SK-N-SH treated with all-trans-retinoic acid at 6 μM for 48 hours (cell line): ENCODE measurements at regions not wholly inside any gene's neighbourhood (a gene's known extent, or its start where the extent isn't known, plus 50 kb on each side); places are given as distances from the start of the nearest gene placed in this dataset.

Experiments
- ATAC-seq: fragments of 200-7000 bp; cut with Tn5 transposase; 3 replicates; pipeline ENCODE4 v1.9.1; 2020; ENCODE audit warnings: mild to moderate bottlenecking, moderate library complexity
- ARNTL ChIP-seq: fragments of 450-650 bp; formaldehyde crosslinking; IDR thresholded peaks from 2 replicates; pipeline ENCODE4 v1.5.0; 2020; ENCODE audit warnings: low read depth, mild to moderate bottlenecking, moderate library complexity, borderline replicate concordance
- ESRRG ChIP-seq: fragments of 250-450 bp; sonication (Bioruptor Pico); IDR thresholded peaks from 2 replicates; pipeline ENCODE4 v1.6.1; 2021; ENCODE audit warnings: mild to moderate bottlenecking
- GLIS3 ChIP-seq: fragments of 250-450 bp; sonication (Bioruptor Pico); IDR thresholded peaks from 2 replicates; pipeline ENCODE4 v1.5.0; 2020; ENCODE audit warnings: mild to moderate bottlenecking, moderate library complexity
- ISL1 ChIP-seq: fragments of 250-450 bp; sonication (Bioruptor Pico); IDR thresholded peaks from 2 replicates; pipeline ENCODE4 v2.1.2; 2022; ENCODE audit warnings: mild to moderate bottlenecking, moderate library complexity
- OSR1 ChIP-seq: fragments of 250-450 bp; sonication (Bioruptor Pico); IDR thresholded peaks from 2 replicates; pipeline ENCODE4 v1.8.0; 2022; ENCODE audit warnings: moderate library complexity, mild to moderate bottlenecking, inconsistent platforms
- PPARA ChIP-seq: fragments of 250-450 bp; sonication (Bioruptor Pico); IDR thresholded peaks from 2 replicates; pipeline ENCODE4 v1.5.0; 2020; ENCODE audit warnings: mild to moderate bottlenecking, borderline replicate concordance
- SNAI2 ChIP-seq: fragments of 250-450 bp; sonication (Bioruptor Pico); IDR thresholded peaks from 2 replicates; pipeline ENCODE4 v1.5.0; 2020; ENCODE audit warnings: mild to moderate bottlenecking, moderate library complexity
- TCF4 ChIP-seq: fragments of 250-450 bp; sonication (Bioruptor Pico); IDR thresholded peaks from 2 replicates; pipeline ENCODE4 v1.8.0; 2021; ENCODE audit warnings: mild to moderate bottlenecking, moderate library complexity, borderline replicate concordance
- TOX ChIP-seq: fragments of 250-450 bp; sonication (Bioruptor Pico); IDR thresholded peaks from 2 replicates; pipeline ENCODE4 v1.8.0; 2021; ENCODE audit warnings: mild to moderate bottlenecking, moderate library complexity, borderline replicate concordance
- ZFP3 ChIP-seq: fragments of 250-450 bp; sonication (Bioruptor Pico); IDR thresholded peaks from 2 replicates; pipeline ENCODE4 v1.5.0; 2020; ENCODE audit warnings: mild to moderate bottlenecking, moderate library complexity
- ZFP30 ChIP-seq: fragments of 450-650 bp; formaldehyde crosslinking; IDR thresholded peaks from 2 replicates; pipeline ENCODE4 v1.5.0; 2022; ENCODE audit warnings: mild to moderate bottlenecking, moderate library complexity
- ZNF565 ChIP-seq: fragments of 450-650 bp; formaldehyde crosslinking; conservative IDR thresholded peaks from 2 replicates; pipeline ENCODE4 v1.5.0; 2020; ENCODE audit warnings: low read depth, mild to moderate bottlenecking, moderate library complexity
- ZNF70 ChIP-seq: fragments of 450-650 bp; formaldehyde crosslinking; IDR thresholded peaks from 2 replicates; pipeline ENCODE4 v1.5.0; 2020; ENCODE audit warnings: mild to moderate bottlenecking, moderate library complexity
- ZNF8 ChIP-seq: fragments of 450-650 bp; formaldehyde crosslinking; IDR thresholded peaks from 2 replicates; pipeline ENCODE4 v1.5.0; 2020; ENCODE audit warnings: mild to moderate bottlenecking, moderate library complexity
- TF ChIP-seq, protein P1 (sequence below): fragments of 250-450 bp; sonication (Bioruptor Pico); IDR thresholded peaks from 2 replicates; pipeline ENCODE4 v1.8.0; 2020; ENCODE audit warnings: mild to moderate bottlenecking, moderate library complexity, borderline replicate concordance
- TF ChIP-seq, protein P2 (sequence below): fragments of 250-450 bp; sonication (Bioruptor Pico); IDR thresholded peaks from 2 replicates; pipeline ENCODE4 v1.5.1; 2020; ENCODE audit warnings: low read depth, mild to moderate bottlenecking, moderate library complexity
- TF ChIP-seq, protein P3 (sequence below): fragments of 250-450 bp; sonication (Bioruptor Pico); IDR thresholded peaks from 2 replicates; pipeline ENCODE4 v1.5.0; 2020; ENCODE audit warnings: mild to moderate bottlenecking, moderate library complexity
- TF ChIP-seq, protein P4 (sequence below): fragments of 250-450 bp; sonication (Bioruptor Pico); IDR thresholded peaks from 2 replicates; pipeline ENCODE4 v1.5.1; 2021; ENCODE audit warnings: mild to moderate bottlenecking, moderate library complexity

DNA sequence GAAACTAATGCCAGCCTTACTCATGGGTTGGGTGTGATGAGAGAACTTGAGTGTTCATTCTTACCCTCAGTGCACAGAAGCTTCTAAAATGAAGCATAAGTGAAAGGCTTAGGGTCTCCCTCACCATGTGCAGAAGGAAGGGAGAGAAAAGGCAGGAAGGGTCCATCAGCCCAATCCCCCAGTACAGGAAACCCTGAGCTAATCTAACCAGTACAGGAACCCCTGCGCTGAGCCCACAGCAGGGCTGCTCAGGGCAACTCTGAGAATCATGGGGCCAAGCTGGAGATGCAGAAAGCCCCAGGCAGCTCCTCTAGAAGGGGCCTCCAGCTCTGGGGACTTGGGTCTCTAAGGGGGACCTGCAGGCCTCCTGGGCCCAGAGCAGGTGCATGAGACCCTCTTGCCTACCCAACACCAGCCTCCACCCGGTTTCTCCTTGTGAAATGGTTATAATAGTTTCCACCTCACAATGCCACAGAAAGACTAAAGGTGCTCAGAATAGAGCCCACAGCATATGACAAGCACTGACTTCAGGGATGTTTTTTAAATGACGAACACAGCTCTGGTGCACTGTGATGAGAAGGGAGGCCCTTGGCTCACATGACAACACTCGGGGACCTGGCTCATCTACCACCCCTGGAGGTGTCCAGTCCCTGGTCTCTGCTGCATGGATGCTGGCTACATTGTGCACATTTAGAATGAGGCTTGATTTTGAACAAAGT lies 190.1 kb downstream of the ACTL7B start:
- TF ChIP-seq, protein P1, sequence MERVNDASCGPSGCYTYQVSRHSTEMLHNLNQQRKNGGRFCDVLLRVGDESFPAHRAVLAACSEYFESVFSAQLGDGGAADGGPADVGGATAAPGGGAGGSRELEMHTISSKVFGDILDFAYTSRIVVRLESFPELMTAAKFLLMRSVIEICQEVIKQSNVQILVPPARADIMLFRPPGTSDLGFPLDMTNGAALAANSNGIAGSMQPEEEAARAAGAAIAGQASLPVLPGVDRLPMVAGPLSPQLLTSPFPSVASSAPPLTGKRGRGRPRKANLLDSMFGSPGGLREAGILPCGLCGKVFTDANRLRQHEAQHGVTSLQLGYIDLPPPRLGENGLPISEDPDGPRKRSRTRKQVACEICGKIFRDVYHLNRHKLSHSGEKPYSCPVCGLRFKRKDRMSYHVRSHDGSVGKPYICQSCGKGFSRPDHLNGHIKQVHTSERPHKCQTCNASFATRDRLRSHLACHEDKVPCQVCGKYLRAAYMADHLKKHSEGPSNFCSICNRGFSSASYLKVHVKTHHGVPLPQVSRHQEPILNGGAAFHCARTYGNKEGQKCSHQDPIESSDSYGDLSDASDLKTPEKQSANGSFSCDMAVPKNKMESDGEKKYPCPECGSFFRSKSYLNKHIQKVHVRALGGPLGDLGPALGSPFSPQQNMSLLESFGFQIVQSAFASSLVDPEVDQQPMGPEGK (CRISPR knock-in tag) = no peak
- TF ChIP-seq ESRRG (no peak), ISL1 (CRISPR knock-in tag) (no peak), PPARA (CRISPR knock-in tag) (no peak), ZFP30 (CRISPR knock-in tag) (no peak), ZFP3 (CRISPR knock-in tag) (no peak), ZNF565 (CRISPR knock-in tag) (no peak), OSR1 (CRISPR knock-in tag) (no peak), ARNTL (CRISPR knock-in tag) (no peak), TOX (no peak), ZNF70 (CRISPR knock-in tag) (no peak), ZNF8 (CRISPR knock-in tag) (no peak), SNAI2 (CRISPR knock-in tag) (no peak)
- TF ChIP-seq, protein P2, sequence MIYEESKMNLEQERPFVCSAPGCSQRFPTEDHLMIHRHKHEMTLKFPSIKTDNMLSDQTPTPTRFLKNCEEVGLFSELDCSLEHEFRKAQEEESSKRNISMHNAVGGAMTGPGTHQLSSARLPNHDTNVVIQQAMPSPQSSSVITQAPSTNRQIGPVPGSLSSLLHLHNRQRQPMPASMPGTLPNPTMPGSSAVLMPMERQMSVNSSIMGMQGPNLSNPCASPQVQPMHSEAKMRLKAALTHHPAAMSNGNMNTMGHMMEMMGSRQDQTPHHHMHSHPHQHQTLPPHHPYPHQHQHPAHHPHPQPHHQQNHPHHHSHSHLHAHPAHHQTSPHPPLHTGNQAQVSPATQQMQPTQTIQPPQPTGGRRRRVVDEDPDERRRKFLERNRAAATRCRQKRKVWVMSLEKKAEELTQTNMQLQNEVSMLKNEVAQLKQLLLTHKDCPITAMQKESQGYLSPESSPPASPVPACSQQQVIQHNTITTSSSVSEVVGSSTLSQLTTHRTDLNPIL (CRISPR knock-in tag) = no peak
- TF ChIP-seq, protein P3, sequence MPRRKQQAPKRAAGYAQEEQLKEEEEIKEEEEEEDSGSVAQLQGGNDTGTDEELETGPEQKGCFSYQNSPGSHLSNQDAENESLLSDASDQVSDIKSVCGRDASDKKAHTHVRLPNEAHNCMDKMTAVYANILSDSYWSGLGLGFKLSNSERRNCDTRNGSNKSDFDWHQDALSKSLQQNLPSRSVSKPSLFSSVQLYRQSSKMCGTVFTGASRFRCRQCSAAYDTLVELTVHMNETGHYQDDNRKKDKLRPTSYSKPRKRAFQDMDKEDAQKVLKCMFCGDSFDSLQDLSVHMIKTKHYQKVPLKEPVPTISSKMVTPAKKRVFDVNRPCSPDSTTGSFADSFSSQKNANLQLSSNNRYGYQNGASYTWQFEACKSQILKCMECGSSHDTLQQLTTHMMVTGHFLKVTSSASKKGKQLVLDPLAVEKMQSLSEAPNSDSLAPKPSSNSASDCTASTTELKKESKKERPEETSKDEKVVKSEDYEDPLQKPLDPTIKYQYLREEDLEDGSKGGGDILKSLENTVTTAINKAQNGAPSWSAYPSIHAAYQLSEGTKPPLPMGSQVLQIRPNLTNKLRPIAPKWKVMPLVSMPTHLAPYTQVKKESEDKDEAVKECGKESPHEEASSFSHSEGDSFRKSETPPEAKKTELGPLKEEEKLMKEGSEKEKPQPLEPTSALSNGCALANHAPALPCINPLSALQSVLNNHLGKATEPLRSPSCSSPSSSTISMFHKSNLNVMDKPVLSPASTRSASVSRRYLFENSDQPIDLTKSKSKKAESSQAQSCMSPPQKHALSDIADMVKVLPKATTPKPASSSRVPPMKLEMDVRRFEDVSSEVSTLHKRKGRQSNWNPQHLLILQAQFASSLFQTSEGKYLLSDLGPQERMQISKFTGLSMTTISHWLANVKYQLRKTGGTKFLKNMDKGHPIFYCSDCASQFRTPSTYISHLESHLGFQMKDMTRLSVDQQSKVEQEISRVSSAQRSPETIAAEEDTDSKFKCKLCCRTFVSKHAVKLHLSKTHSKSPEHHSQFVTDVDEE (CRISPR knock-in tag) = no peak
- TF ChIP-seq, protein P4, sequence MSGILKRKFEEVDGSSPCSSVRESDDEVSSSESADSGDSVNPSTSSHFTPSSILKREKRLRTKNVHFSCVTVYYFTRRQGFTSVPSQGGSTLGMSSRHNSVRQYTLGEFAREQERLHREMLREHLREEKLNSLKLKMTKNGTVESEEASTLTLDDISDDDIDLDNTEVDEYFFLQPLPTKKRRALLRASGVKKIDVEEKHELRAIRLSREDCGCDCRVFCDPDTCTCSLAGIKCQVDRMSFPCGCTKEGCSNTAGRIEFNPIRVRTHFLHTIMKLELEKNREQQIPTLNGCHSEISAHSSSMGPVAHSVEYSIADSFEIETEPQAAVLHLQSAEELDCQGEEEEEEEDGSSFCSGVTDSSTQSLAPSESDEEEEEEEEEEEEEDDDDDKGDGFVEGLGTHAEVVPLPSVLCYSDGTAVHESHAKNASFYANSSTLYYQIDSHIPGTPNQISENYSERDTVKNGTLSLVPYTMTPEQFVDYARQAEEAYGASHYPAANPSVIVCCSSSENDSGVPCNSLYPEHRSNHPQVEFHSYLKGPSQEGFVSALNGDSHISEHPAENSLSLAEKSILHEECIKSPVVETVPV (CRISPR knock-in tag) = no peak
- TF ChIP-seq, all 23 proteins: peak for 0
- no peak for ATAC-seq

DNA sequence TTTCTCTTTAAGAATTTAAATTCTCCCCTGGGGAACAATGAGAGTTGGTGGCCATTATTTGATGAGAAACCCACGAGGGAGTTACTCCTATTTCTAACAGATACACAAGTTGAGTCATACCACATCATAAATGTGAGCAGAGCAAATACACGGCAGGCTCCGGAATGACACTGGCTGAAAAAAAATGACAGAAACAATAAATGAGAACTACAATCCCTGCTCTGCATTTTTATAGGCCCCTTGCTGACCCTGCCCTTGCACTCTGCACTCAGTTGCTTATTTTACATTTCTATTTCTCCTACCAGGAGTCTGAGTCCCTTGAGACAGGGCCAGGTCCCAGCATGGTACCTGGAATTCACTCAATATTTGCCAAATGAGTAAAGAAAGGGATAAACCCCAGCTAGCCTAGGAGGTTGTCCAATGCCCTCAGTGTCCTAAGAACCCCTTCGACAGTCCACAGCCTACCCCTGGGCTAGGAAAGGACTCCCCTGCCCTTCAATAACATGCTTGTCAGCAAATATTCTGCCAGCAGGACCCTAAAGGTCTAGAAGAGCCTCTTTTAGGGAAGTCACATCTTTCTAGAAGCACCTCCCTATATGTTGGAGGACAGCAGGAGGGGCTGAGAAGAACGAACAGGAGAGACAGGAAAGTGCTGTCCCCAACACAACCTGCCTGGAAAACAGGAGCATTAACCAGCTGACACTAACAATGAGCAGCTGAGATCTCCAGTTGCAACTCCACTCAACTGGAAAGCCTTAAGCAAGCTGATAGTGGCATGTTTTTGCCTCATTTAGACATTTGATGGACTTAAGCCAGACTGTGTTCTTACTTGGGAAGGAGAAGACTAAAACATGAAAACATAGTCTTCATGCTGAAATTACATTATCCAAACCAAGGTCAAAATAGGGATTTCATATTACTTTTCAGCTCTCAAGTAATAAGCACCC lies 191.2 kb downstream of the ACTL7B start:
- TF ChIP-seq OSR1 (CRISPR knock-in tag) (no peak), ZFP30 (CRISPR knock-in tag) (no peak), ISL1 (CRISPR knock-in tag) (no peak), TCF4 (CRISPR knock-in tag) (no peak), GLIS3 (CRISPR knock-in tag) (no peak), PPARA (CRISPR knock-in tag) (no peak), ZNF8 (CRISPR knock-in tag) (no peak), ESRRG (no peak)
- TF ChIP-seq, protein P4 (CRISPR knock-in tag) = no peak
- TF ChIP-seq, protein P2 (CRISPR knock-in tag) = no peak
- no peak for ATAC-seq
